Uterus (tissue), 3 donors: ENCODE measurements at regions not wholly inside any gene's neighbourhood (a gene's known extent, or its start where the extent isn't known, plus 50 kb on each side); places are given as distances from the start of the nearest gene placed in this dataset.
A peak's percentile ranks its signal among the peaks of the same experiment; 100 is the strongest.

Experiments used
- DNase-seq, 2 donors: peaks; one replicate each; pipeline ENCODE4 v3.0.0-alpha.2; 2019 to 2020
- H3K27ac ChIP-seq, 2 donors: fragments of 200-600 bp; sonication (generic); 1 replicate in 1 of 2; 2 replicates in 1 of 2; pipeline ENCODE4 v1.5.1; 2016 to 2018
- H3K27me3 ChIP-seq, 2 donors: fragments of 200-600 bp; sonication (generic); one replicate each; pipeline ENCODE4 v1.5.1; 2018 to 2019; ENCODE audit warnings: control low read depth in 1 of 2
- H3K36me3 ChIP-seq, 2 donors: fragments of 200-600 bp; sonication (generic); one replicate each; pipeline ENCODE4 v1.5.1; 2019; ENCODE audit warnings: control low read depth in 1 of 2
- H3K4me1 ChIP-seq, 2 donors: fragments of 200-600 bp; sonication (generic); one replicate each; pipeline ENCODE4 v1.5.1; 2018 to 2019; ENCODE audit warnings: control low read depth in 1 of 2
- H3K4me3 ChIP-seq, 2 donors: fragments of 200-600 bp; sonication (generic); 1 replicate in 1 of 2; 2 replicates in 1 of 2; pipeline ENCODE4 v1.5.1; 2018 to 2019; ENCODE audit warnings: mild to moderate bottlenecking in 1 of 2
- H3K9me3 ChIP-seq, 2 donors: fragments of 200-600 bp; sonication (generic); one replicate each; pipeline ENCODE4 v1.5.1; 2019; ENCODE audit warnings: control low read depth in 1 of 2
- CTCF ChIP-seq, 4 experiments: fragments of 200-600 bp in 2 of 4; fragments of 450-650 bp in 2 of 4; sonication (generic) in 2 of 4; IDR thresholded peaks; one replicate each; pipeline ENCODE4 v1.5.1; 2016 to 2019; ENCODE audit warnings: antibody characterized with exemption in 4 of 4, mild to moderate bottlenecking in 2 of 4, moderate library complexity in 1 of 4
- POLR2A ChIP-seq, 2 donors: fragments of 450-650 bp; IDR thresholded peaks; one replicate each; pipeline ENCODE4 v1.6.1; 2016; ENCODE audit warnings: antibody characterized with exemption in 2 of 2, mild to moderate bottlenecking in 1 of 2, moderate library complexity in 1 of 2
- intact Hi-C: fragments of 100-400 bp; cut with DNase I; formaldehyde crosslinking; loops from one replicate; pipeline ENCODE4 v1.15.1; 2023; ENCODE audit warnings: low total_unique reads
- donor health status: DM: yes; HTN: yes; CAD: no.

- no peak for DNase-seq
- TF ChIP-seq POLR2A (IDR thresholded peaks at IDR 0.05) (no peak), CTCF (IDR thresholded peaks at IDR 0.05) (peak in 1 of 4 experiments; percentile 12)
- intact Hi-C loops: no loop called here
- no peaks in the 10 kb centered on the region for H3K4me1 ChIP-seq
- H3K9me3 ChIP-seq: no peaks in the 10 kb centered on the region
- H3K4me3 ChIP-seq: no peak overlapping the region
- H3K36me3 ChIP-seq: no peaks in the 10 kb centered on the region
- no peak overlapping the region for H3K27ac ChIP-seq
- no peaks in the 10 kb centered on the region for H3K27me3 ChIP-seq
These were observed 54.9 kb upstream of the ZSWIM6 start for GRCh38 chr5:61277190-61277589.

- no peak overlapping the region for H3K27ac ChIP-seq
- H3K27me3 ChIP-seq: no peaks in the 10 kb centered on the region
- no peaks in the 10 kb centered on the region for H3K4me1 ChIP-seq
- intact Hi-C loops: no loop called here
- H3K36me3 ChIP-seq: no peaks in the 10 kb centered on the region
- H3K9me3 ChIP-seq: no peaks in the 10 kb centered on the region
- DNase-seq: no peak
- H3K4me3 ChIP-seq: no peak overlapping the region
- TF ChIP-seq CTCF (IDR thresholded peaks at IDR 0.05): no peak
- TF ChIP-seq POLR2A (IDR thresholded peaks at IDR 0.05): no peak
These were observed 54.3 kb upstream of the ZSWIM6 start for GRCh38 chr5:61277781-61278180.

- H3K27ac ChIP-seq: no peak overlapping the region
- TF ChIP-seq CTCF (IDR thresholded peaks at IDR 0.05) (no peak), POLR2A (IDR thresholded peaks at IDR 0.05) (no peak)
- intact Hi-C loops: no loop called here
These were observed 52.3 kb upstream of the ZSWIM6 start for GRCh38 chr5:61279725-61280124.

GRCh38 chr5:61280205-61280604 is 51.9 kb upstream of the ZSWIM6 start:
- H3K27me3 ChIP-seq: no peaks in the 10 kb centered on the region
- DNase-seq: no peak
- H3K4me3 ChIP-seq: no peak overlapping the region
- intact Hi-C loops: no loop called here
- H3K36me3 ChIP-seq: no peaks in the 10 kb centered on the region
- TF ChIP-seq POLR2A (IDR thresholded peaks at IDR 0.05): no peak
- TF ChIP-seq CTCF (IDR thresholded peaks at IDR 0.05): no peak
- no peaks in the 10 kb centered on the region for H3K9me3 ChIP-seq
- no peaks in the 10 kb centered on the region for H3K4me1 ChIP-seq
- no peak overlapping the region for H3K27ac ChIP-seq

More at GRCh38 chr5:61279725-61280124, 52.3 kb upstream of the ZSWIM6 start:
- no peak for DNase-seq
- no peak overlapping the region for H3K4me3 ChIP-seq
- no peaks in the 10 kb centered on the region for H3K9me3 ChIP-seq
- no peaks in the 10 kb centered on the region for H3K36me3 ChIP-seq
- no peaks in the 10 kb centered on the region for H3K4me1 ChIP-seq
- H3K27me3 ChIP-seq: no peaks in the 10 kb centered on the region

GRCh38 chr5:61280761-61281427 is 51.2 kb upstream of the ZSWIM6 start:
- no peak for DNase-seq
- H3K4me1 ChIP-seq: no peaks in the 10 kb centered on the region
- TF ChIP-seq POLR2A (IDR thresholded peaks at IDR 0.05): no peak
- TF ChIP-seq CTCF (IDR thresholded peaks at IDR 0.05): no peak
- H3K4me3 ChIP-seq: no peak overlapping the region
- no peaks in the 10 kb centered on the region for H3K36me3 ChIP-seq
- no peak overlapping the region for H3K27ac ChIP-seq
- intact Hi-C loops: no loop called here
- no peaks in the 10 kb centered on the region for H3K9me3 ChIP-seq
- no peaks in the 10 kb centered on the region for H3K27me3 ChIP-seq
